ENCODE measurements at regions not wholly inside any gene's neighbourhood (a gene's known extent, or its start where the extent isn't known, plus 50 kb on each side); places are given as distances from the start of the nearest gene placed in this dataset.
"Not testable (repeated sequence)": the region's sequence is repeated elsewhere in the genome, so short reads cannot be mapped to it uniquely, and the experiment has no call there.

GRCh38 chr5:152701305-152701949, 296.3 kb upstream of the NMUR2 start:
- no peak for DNase-seq (ENCODE audit: low read depth)

- no peak for DNase-seq (ENCODE audit: low read depth)
Measured at GRCh38 chr5:152704286-152704685, 299.2 kb upstream of the NMUR2 start.

GRCh38 chr5:152711801-152712388, 306.8 kb upstream of the NMUR2 start:
- DNase-seq (ENCODE audit: low read depth), result no peak

- no peak for DNase-seq (ENCODE audit: low read depth)
Measured at GRCh38 chr5:152717393-152717792, 312.3 kb upstream of the NMUR2 start.

- no peak for DNase-seq (ENCODE audit: low read depth)
Measured at GRCh38 chr5:152723482-152723881, 318.4 kb upstream of the NMUR2 start.

GRCh38 chr5:152730176-152730575, 325.1 kb upstream of the NMUR2 start:
- no peak for DNase-seq (ENCODE audit: low read depth)

- no peak for DNase-seq (ENCODE audit: low read depth)
Measured at GRCh38 chr5:152736906-152737305, 331.8 kb upstream of the NMUR2 start.

- no peak for DNase-seq (ENCODE audit: low read depth)
Measured at GRCh38 chr5:152739916-152740315, 334.8 kb upstream of the NMUR2 start.

- not testable (repeated sequence) for DNase-seq (ENCODE audit: low read depth)
Measured at GRCh38 chr5:152741126-152741525, 336.0 kb upstream of the NMUR2 start.

- not testable (repeated sequence) for DNase-seq (ENCODE audit: low read depth)
Measured at GRCh38 chr5:152787709-152788217, 382.7 kb upstream of the NMUR2 start.

- no peak for DNase-seq (ENCODE audit: low read depth)
Measured at GRCh38 chr5:152801886-152802285, 396.8 kb upstream of the NMUR2 start.

- no peak for DNase-seq (ENCODE audit: low read depth)
Measured at GRCh38 chr5:152804179-152804578, 399.1 kb upstream of the NMUR2 start.

GRCh38 chr5:152811988-152812387, 406.9 kb upstream of the NMUR2 start:
- DNase-seq (ENCODE audit: low read depth), result no peak

GRCh38 chr5:152813526-152813925, 408.4 kb upstream of the NMUR2 start:
- DNase-seq (ENCODE audit: low read depth), result no peak

GRCh38 chr5:152819891-152820290, 414.8 kb upstream of the NMUR2 start:
- DNase-seq (ENCODE audit: low read depth), result no peak

GRCh38 chr5:152824316-152824715, 419.2 kb upstream of the NMUR2 start:
- no peak for DNase-seq (ENCODE audit: low read depth)

GRCh38 chr5:152838241-152838786, 433.2 kb upstream of the NMUR2 start:
- no peak for DNase-seq (ENCODE audit: low read depth)

- no peak for DNase-seq (ENCODE audit: low read depth)
Measured at GRCh38 chr5:152844713-152845112, 439.6 kb upstream of the NMUR2 start.

- DNase-seq (ENCODE audit: low read depth), result no peak
Measured at GRCh38 chr5:152853361-152853760, 448.3 kb upstream of the NMUR2 start.

GRCh38 chr5:152855441-152855840, 450.4 kb upstream of the NMUR2 start:
- no peak for DNase-seq (ENCODE audit: low read depth)

GRCh38 chr5:152861231-152861630, 456.2 kb upstream of the NMUR2 start:
- DNase-seq (ENCODE audit: low read depth), result no peak

- no peak for DNase-seq (ENCODE audit: low read depth)
Measured at GRCh38 chr5:152864447-152864846, 459.4 kb upstream of the NMUR2 start.

GRCh38 chr5:152864991-152865390, 459.9 kb upstream of the NMUR2 start:
- no peak for DNase-seq (ENCODE audit: low read depth)

GRCh38 chr5:152869971-152870370, 464.9 kb upstream of the NMUR2 start:
- DNase-seq (ENCODE audit: low read depth), result no peak
